ENCODE measurements at regions not wholly inside any gene's neighbourhood (a gene's known extent, or its start where the extent isn't known, plus 50 kb on each side); places are given as distances from the start of the nearest gene placed in this dataset.

DNA sequence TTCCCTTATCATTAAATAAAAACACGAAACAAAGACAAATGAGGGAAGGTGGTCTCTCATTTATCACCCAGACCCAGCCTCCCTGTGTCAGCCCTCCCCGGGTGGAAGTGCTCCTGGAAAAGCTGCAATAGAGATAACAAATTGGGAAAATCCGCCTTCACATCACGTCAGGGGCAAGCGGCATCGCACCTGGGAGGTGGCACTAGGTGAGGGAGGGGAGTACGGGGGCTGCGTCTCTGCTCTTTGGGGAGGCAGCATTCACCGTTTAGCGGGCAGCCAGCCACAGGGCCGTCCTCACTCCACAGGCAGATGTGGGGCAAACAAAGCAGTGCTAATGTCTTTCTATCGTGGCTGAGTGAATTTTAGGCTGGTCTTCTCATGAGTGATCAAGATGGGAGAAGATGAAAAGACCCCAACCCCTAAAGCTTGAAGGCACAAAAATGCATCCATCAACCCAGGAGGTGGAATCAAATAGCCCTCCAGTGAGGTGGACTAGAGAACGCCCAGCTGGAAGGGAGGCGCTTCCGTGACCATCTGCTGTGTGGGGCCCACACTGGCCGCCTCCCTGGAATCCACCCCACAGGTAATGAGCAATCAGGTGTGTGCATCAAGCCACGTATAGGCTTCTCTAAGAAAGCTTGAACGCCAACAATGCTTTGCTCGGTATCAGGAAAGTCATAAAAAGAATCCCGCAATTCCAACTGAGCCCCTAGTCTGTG, 629.5 kb downstream of the BRD1 start:
- DNase-seq = no peak

GRCh38 chr22:49197505-49197904, 630.2 kb downstream of the BRD1 start:
- no peak for DNase-seq

GRCh38 chr22:49196046-49196511, 631.6 kb downstream of the BRD1 start:
- DNase-seq = no peak

GRCh38 chr22:49195636-49196035, 632.0 kb downstream of the BRD1 start:
- DNase-seq = no peak

DNA sequence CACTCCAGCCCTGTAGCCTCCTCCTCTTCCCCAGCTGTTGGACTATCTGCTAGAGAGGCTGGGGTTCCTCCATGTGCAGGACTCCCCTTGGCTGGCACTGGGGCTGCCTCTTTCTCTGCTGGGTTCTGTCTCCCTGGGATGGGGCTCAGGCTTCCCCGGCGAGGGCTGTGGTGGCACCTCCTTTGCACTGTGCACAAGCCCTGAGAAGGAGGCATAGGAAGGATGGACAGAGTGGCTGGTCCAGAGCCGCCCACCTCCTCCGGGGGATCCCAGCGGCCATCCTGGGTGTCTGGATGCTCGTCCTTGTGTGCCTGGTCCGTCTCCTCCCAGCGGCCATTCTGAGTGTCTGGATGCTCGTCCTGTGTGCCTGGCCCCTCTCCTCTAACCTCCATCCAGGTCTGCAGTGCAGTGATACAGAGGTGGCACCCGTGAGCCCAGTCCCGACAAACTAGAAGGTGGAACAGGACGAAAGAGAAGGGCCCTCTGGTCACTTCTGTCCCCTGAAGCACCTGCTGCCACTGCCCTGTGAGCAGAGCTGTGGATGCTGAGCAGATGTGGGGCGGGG, 633.7 kb downstream of the BRD1 start:
- DNase-seq = no peak

- DNase-seq = no peak
These were observed 634.3 kb downstream of the BRD1 start for GRCh38 chr22:49193348-49193747.

- no peak for DNase-seq
These were observed 634.8 kb downstream of the BRD1 start for GRCh38 chr22:49192857-49193250.

- peak; percentile 88 for DNase-seq
These were observed 635.4 kb downstream of the BRD1 start for GRCh38 chr22:49192180-49192856.

GRCh38 chr22:49191506-49191980, 636.1 kb downstream of the BRD1 start:
- no peak for DNase-seq

DNA sequence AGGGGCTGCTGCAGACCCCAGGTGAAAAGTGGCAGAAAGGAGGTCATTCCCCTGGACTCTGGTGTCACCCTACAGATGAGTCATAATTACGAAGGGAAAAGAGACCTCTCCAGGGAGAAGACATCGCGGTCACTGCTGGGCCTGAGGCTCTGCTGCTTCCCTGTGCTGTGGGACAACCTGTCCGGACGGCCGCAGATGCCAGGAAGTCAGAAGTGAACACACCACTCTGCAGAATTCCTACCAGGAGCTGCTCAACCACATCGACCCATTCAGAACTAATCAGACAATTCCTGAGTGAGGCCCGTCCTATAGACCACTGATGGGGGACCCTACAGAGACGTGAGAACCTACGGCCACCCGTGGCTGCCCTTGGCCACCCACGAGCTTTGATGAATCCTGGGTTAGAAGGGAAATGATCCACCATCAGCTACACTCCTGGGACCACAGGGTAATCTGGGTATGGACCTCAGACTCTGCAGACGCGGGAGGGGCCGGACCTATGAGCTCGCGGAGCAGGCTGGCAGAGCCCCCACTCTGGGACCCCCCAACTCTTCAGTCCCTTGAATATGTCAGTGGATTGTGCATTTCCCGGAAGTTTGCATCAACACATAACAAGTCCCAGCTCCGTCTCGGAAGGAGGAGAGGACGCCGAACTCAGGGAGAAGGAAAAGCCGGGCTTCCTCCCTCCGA, 636.7 kb downstream of the BRD1 start:
- DNase-seq = no peak

DNA sequence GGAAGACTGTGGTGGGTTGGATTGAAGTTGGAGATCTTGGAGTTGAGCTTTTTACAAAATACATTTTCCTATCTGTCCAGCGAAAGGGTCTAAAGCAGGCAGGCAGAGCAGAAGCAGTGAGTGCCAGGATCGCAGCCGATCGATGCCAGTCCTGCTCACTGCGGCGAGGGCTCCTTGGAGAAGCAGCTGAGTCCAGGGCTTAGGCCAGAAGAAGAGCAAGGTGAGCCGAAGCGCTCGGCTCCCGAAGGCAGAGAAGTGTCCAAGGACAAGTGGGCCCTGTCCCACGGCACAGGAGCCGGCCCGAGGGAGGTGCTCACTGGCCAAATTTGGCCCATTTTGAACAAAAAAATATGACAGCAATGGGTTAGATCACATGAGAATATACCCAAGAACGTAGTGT, 637.8 kb downstream of the BRD1 start:
- DNase-seq = no peak

GRCh38 chr22:49188591-49188990, 639.1 kb downstream of the BRD1 start:
- no peak for DNase-seq

GRCh38 chr22:49188091-49188490, 639.6 kb downstream of the BRD1 start:
- DNase-seq = no peak

GRCh38 chr22:49186762-49187161, 640.9 kb downstream of the BRD1 start:
- no peak for DNase-seq

DNA sequence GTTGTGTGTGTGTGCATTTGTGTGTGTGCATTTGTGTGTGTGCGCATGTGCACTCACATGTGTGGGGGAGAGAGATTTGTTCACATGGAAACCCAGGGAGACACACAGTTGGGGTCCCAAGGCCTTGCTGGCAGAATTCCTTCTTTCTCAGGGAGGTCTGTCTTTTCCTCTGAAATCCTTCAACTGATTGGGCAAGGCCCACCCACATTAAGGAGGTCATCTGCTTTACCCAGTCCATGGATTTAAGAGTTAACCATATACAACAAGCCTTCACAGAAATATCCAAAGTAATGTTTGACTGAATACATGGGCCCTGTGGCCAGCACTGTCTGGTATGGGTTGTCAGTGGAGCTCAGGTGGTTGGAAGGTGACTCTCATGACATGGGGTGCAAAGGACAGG, 641.4 kb downstream of the BRD1 start:
- no peak for DNase-seq

DNA sequence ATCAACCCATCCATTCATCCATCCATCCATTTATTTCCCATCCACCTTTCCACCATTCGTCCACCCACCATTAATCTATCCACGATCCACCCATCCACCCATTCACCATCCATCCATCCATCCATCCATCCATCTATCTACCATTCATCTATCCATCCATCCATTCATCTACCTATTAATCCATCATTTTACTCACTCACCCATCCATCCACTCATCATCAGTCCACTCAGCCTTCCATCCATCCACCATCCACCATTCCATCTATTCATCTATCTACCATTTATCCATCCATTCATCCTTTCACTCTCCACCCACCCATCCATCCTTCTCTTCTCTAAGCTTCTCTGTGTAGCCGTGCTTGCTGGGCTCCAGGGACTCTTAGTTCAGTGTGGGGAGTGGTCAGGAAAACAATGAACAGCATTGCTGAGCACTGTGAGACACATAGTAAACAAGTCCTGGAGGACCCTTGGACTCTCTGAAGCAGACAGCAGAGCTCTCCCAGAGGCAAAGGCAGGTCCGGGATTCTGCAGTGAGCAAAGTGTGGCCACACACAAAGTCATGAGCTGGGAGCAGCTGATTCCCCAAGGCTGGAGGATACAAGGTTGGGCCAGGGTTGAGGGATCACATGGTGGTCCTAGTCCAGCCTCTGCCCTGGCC, 642.2 kb downstream of the BRD1 start:
- no peak for DNase-seq

DNA sequence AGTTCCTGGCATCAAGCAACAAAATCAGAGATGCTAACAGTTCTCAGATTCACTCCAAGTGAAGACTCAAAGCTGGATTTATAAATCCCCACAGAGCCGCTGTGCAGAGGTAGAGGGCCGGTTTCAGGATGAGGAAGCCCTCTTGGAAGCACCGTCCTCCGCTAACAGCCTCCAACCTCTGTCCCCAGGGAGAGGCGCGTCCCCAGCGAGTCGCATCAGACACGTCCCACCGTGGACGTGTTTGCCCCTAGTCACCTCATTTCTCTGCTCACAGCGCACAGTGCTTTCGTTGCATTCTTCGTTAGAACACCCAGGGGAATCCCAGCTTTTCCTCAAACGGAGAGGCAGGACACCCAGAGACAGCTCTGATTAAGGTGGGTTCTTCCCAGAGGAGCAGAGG, 642.9 kb downstream of the BRD1 start:
- no peak for DNase-seq

DNA sequence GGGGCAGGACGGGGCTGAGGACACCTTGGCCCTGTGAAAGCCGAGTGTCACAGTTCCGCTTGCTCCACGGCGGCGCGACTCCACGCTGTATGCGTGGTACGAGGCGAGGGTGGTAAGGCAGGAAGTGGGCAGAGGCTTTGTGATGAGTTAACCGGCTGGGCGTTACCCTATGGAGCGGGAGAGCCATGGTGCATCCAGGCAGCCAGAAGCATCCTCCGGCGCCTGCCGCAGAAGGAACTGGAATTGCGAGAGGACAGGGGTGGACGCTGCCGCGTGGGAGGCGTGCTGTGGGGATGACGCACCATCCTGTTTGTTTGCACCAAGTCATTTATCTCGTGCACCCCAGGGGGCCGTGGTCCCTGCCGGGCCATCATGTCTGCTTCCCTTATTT, 643.9 kb downstream of the BRD1 start:
- no peak for DNase-seq

DNA sequence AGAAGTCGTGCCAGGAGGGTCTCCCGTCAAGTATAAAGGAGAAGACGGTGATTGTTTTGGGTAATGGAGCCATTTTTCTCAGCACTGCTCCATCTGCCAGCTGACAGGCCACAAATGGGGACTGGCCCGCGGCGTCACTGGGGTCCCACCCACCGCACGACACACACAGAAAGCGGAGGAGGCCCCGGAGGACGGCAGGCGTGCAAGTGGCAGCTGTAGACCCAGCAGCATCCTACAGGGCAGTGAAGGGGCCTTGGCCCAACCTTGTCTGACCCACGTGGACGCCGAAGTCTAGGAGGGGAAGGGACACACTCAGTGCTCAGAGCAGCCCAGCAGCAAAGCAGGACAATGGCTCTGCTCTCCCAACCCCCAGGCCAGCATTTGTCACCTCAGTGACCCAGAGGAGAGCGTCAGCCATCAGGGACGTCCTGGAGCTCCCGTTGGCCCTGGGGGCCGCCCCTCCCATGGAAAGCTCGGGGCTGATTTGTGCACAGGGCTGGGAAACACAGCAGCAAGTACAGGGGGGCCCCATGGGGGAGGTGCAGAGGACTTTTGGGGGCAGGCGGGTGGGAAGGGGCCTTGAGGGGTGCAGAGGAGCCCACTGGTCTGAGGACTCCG, 644.4 kb downstream of the BRD1 start:
- no peak for DNase-seq

- DNase-seq = no peak
These were observed 645.3 kb downstream of the BRD1 start for GRCh38 chr22:49182416-49182815.

DNA sequence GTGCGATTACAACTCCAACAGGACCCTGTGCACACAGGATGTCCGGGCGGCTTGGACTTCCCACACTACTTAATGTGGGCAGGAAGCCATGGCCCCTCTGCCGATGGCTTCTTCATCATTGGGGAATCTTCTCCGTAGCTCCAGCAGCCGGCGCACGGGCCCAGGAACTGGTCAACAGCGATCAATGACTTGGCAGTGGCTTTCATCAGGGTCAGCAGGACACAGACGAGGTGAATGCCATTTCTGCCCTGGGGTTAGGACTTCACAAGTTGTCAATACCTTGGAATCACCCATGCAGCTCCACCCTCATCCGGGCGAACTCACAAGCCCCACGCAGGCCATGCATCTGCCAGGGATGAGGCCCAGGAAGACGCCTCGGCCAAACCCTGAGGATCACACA, 645.7 kb downstream of the BRD1 start:
- DNase-seq = no peak

DNA sequence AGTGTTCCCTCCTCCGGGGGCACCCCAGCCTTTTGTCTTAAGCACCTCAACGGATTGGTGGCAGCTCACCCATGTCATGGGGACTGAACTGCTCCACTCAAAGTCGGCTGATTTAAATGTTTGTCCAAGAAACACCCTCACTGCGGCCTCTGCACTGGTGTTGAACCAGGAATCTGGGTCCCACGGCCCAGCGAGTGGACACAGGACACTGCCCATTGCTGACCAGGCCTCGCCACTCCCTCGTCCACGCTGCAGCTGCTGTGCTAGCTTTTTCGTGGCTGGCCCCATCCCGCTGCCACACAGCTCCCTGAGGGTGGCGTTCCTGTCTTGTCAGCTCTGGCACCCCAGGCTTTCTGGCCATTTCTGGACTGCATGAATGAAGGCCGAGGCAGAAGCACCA, 646.2 kb downstream of the BRD1 start:
- DNase-seq = no peak

GRCh38 chr22:49180683-49181024, 647.0 kb downstream of the BRD1 start:
- no peak for DNase-seq

All from NCI-H2171 (cell line).